Body of pancreas (tissue), 4 donors: ENCODE measurements at regions not wholly inside any gene's neighbourhood (a gene's known extent, or its start where the extent isn't known, plus 50 kb on each side); places are given as distances from the start of the nearest gene placed in this dataset.

ENCODE experiments used
- ATAC-seq: fragments of 150-250 bp; one replicate; pipeline ENCODE4 v1.9.1; 2016
- DNase-seq, 4 donors: peaks; one replicate each; pipeline ENCODE4 v3.0.0-alpha.2; 2019
- H3K27ac ChIP-seq, 4 donors: fragments of 200-600 bp; sonication (generic); 1 replicate in 3 of 4; 2 replicates in 1 of 4; pipeline versions ENCODE4 v1.5.1 to v1.6.1; 2016 to 2019; ENCODE audit warnings: mild to moderate bottlenecking in 1 of 4, mixed read lengths in 1 of 4, moderate library complexity in 1 of 4
- H3K27me3 ChIP-seq, 2 donors: fragments of 200-600 bp; sonication (generic); one replicate each; pipeline ENCODE4 v1.6.0; 2016; ENCODE audit warnings: mild to moderate bottlenecking in 1 of 2
- H3K36me3 ChIP-seq, 2 donors: fragments of 200-600 bp; sonication (generic); replicated peaks in 1 of 2; 2 replicates each; pipeline ENCODE4 v1.5.1; 2016; ENCODE audit warnings: low read depth in 2 of 2; ENCODE audit not compliant: insufficient read depth in 1 of 2
- H3K4me1 ChIP-seq: fragments of 200-600 bp; sonication (generic); one replicate; pipeline ENCODE4 v1.6.0; 2016
- H3K4me3 ChIP-seq, 2 donors: fragments of 200-600 bp; sonication (generic); 1 replicate in 1 of 2; 2 replicates in 1 of 2; pipeline ENCODE4 v1.5.1; 2016 to 2019
- H3K9me3 ChIP-seq, 3 donors: fragments of 200-600 bp; sonication (generic); 1 replicate in 2 of 3; 2 replicates in 1 of 3; pipeline ENCODE4 v1.5.1; 2016
- POLR2A ChIP-seq, 3 donors: fragments of 450-650 bp; IDR thresholded peaks; one replicate each; pipeline ENCODE4 v1.6.1; 2016; ENCODE audit warnings: antibody characterized with exemption in 3 of 3, mild to moderate bottlenecking in 2 of 3
- WGBS, 2 donors: methylation state at CpG; one replicate each; pipeline ENCODE4 v1.1.5; 2017; 5-methylcytosine and 5-hydroxymethylcytosine counted together
- intact Hi-C: fragments of 100-400 bp; cut with DNase I; formaldehyde crosslinking; loops from one replicate; pipeline ENCODE4 v1.15.1; 2023
- TF ChIP-seq, protein P1 (sequence below), 7 experiments: fragments of 450-650 bp in 4 of 7; fragments of 200-600 bp in 3 of 7; sonication (generic) in 3 of 7; IDR thresholded peaks; one replicate each; pipeline ENCODE4 v1.5.1; 2016 to 2019; ENCODE audit warnings: antibody characterized with exemption in 7 of 7

DNA sequence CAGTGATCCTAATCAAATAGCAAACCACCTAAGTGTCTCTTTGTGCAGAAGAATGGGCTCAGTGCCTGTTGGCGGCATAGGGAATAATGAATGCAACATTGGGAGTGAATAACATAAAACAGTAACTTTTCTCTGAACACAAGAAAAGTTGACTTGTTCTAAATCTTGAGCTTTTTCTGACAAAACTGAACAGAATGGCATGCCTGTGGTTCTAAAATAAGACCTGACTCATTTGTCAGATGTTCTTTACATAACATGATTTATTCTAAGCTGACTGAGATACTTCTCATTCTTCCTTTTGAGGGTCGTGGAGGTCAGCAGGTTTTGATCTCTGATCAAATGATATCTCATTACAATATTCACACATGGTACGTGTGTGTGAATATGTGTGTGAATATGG is 165.4 kb upstream of the WDR1 start:
- ATAC-seq (no peak), DNase-seq (no peak)
- intact Hi-C loops: no loop called here
- H3K36me3 ChIP-seq: no peaks in the 10 kb centered on the region
- no peak overlapping the region for H3K27ac ChIP-seq
- WGBS, 2 donors: 46 to 52% methylated on average over 3 of the region's 3 CpGs
- no peak overlapping the region for H3K4me3 ChIP-seq
- no peaks in the 10 kb centered on the region for H3K9me3 ChIP-seq
- no peaks in the 10 kb centered on the region for H3K4me1 ChIP-seq
- no peaks in the 10 kb centered on the region for H3K27me3 ChIP-seq
- no peak for TF ChIP-seq POLR2A (IDR thresholded peaks at IDR 0.05)
- TF ChIP-seq, protein P1, sequence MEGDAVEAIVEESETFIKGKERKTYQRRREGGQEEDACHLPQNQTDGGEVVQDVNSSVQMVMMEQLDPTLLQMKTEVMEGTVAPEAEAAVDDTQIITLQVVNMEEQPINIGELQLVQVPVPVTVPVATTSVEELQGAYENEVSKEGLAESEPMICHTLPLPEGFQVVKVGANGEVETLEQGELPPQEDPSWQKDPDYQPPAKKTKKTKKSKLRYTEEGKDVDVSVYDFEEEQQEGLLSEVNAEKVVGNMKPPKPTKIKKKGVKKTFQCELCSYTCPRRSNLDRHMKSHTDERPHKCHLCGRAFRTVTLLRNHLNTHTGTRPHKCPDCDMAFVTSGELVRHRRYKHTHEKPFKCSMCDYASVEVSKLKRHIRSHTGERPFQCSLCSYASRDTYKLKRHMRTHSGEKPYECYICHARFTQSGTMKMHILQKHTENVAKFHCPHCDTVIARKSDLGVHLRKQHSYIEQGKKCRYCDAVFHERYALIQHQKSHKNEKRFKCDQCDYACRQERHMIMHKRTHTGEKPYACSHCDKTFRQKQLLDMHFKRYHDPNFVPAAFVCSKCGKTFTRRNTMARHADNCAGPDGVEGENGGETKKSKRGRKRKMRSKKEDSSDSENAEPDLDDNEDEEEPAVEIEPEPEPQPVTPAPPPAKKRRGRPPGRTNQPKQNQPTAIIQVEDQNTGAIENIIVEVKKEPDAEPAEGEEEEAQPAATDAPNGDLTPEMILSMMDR (IDR thresholded peaks at IDR 0.05): no peak

GRCh38 chr4:10279261-10279660 is 162.7 kb upstream of the WDR1 start:
- ATAC-seq (no peak), DNase-seq (no peak)
- intact Hi-C loops: no loop called here
- Histone ChIP-seq H3K27ac (no peak overlapping the region), H3K36me3 (no peaks in the 10 kb centered on the region), H3K27me3 (no peaks in the 10 kb centered on the region), H3K4me1 (no peaks in the 10 kb centered on the region), H3K9me3 (no peaks in the 10 kb centered on the region), H3K4me3 (no peak overlapping the region)
- no peak for TF ChIP-seq POLR2A (IDR thresholded peaks at IDR 0.05)
- TF ChIP-seq, protein P1 (IDR thresholded peaks at IDR 0.05): no peak
- WGBS, 2 donors: 62 to 65% methylated on average over 7 of the region's 7 CpGs

GRCh38 chr4:10278071-10278470 is 161.5 kb upstream of the WDR1 start:
- DNase-seq: no peak
- intact Hi-C loops: no loop called here
- Histone ChIP-seq H3K36me3 (no peaks in the 10 kb centered on the region), H3K4me1 (no peaks in the 10 kb centered on the region), H3K27ac (no peak overlapping the region), H3K9me3 (no peaks in the 10 kb centered on the region), H3K27me3 (no peaks in the 10 kb centered on the region), H3K4me3 (no peak overlapping the region)
- 69 to 70% methylated on average over 5 of the region's 5 CpGs for WGBS, 2 donors
- ATAC-seq: no peak
- TF ChIP-seq, protein P1 (IDR thresholded peaks at IDR 0.05): no peak
- no peak for TF ChIP-seq POLR2A (IDR thresholded peaks at IDR 0.05)

GRCh38 chr4:10276152-10276551 is 159.6 kb upstream of the WDR1 start:
- intact Hi-C loops: no loop called here
- 53 to 57% methylated on average over 4 of the region's 4 CpGs for WGBS, 2 donors
- no peak for ATAC-seq
- DNase-seq: no peak
- TF ChIP-seq, protein P1 (IDR thresholded peaks at IDR 0.05): no peak
- no peak for TF ChIP-seq POLR2A (IDR thresholded peaks at IDR 0.05)
- Histone ChIP-seq H3K4me3 (no peak overlapping the region), H3K27me3 (no peaks in the 10 kb centered on the region), H3K9me3 (no peaks in the 10 kb centered on the region), H3K4me1 (no peaks in the 10 kb centered on the region), H3K36me3 (no peaks in the 10 kb centered on the region), H3K27ac (no peak overlapping the region)

- TF ChIP-seq, protein P1 (IDR thresholded peaks at IDR 0.05): no peak
- no peak for TF ChIP-seq POLR2A (IDR thresholded peaks at IDR 0.05)
- intact Hi-C loops: no loop called here
- DNase-seq: no peak
- Histone ChIP-seq H3K4me3 (no peak overlapping the region), H3K27me3 (no peaks in the 10 kb centered on the region), H3K36me3 (no peaks in the 10 kb centered on the region), H3K4me1 (no peaks in the 10 kb centered on the region), H3K27ac (no peak overlapping the region), H3K9me3 (no peaks in the 10 kb centered on the region)
- ATAC-seq: no peak
- 77 to 83% methylated on average over 4 of the region's 4 CpGs for WGBS, 2 donors
These were observed 159.1 kb upstream of the WDR1 start for GRCh38 chr4:10275696-10276095.
